ENCODE measurements at regions not wholly inside any gene's neighbourhood (a gene's known extent, or its start where the extent isn't known, plus 50 kb on each side); places are given as distances from the start of the nearest gene placed in this dataset.

DNA sequence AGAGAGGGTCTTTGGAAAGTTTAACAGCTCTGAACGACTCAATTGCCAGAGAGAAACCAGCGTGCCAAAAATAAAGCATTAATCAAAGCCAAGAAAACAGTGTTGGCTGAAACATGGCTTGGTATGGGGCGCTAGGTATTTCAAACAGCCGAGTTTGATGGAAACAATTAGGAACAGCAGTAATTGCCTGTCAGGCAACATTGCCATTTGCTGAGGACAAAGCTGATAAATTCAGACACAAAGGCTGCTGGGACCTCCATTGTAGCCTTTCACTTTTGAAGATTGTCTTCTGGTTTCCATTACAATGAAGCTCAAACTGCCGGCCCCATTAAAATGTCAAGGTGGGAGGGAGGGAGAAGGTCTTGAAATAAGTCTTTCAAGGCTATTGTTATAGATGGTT is 125.4 kb upstream of the SPDL1 start:
- TF ChIP-seq CTCF (IDR thresholded peaks at IDR 0.05) = no peak
- ATAC-seq (ENCODE audit: insufficient number of reproducible peaks, low FRiP score, low read depth) (no peak), DNase-seq (ENCODE audit: low spot score) (no peak)
- H3K27me3 ChIP-seq (replicated peaks; ENCODE audit: insufficient read depth) = no peaks in the 10 kb centered on the region
- H3K4me3 ChIP-seq = no peak overlapping the region
- no peaks in the 10 kb centered on the region for H3K36me3 ChIP-seq
- no peaks in the 10 kb centered on the region for H3K9me3 ChIP-seq
- no peak overlapping the region for H3K27ac ChIP-seq
- no peaks in the 10 kb centered on the region for H3K4me1 ChIP-seq (ENCODE audit: control insufficient read depth in 1 of 2, low read depth in 2 of 2)

GRCh38 chr5:169450464-169450863 is 133.1 kb upstream of the SPDL1 start:
- TF ChIP-seq CTCF (IDR thresholded peaks at IDR 0.05) = no peak
- no peak for ATAC-seq (ENCODE audit: insufficient number of reproducible peaks, low FRiP score, low read depth)
- Histone ChIP-seq H3K4me1 (ENCODE audit: control insufficient read depth in 1 of 2, low read depth in 2 of 2) (no peaks in the 10 kb centered on the region), H3K36me3 (no peaks in the 10 kb centered on the region), H3K27ac (no peak overlapping the region), H3K9me3 (no peaks in the 10 kb centered on the region), H3K27me3 (replicated peaks; ENCODE audit: insufficient read depth) (no peaks in the 10 kb centered on the region), H3K4me3 (no peak overlapping the region)
- no peak for DNase-seq (ENCODE audit: low spot score)

DNA sequence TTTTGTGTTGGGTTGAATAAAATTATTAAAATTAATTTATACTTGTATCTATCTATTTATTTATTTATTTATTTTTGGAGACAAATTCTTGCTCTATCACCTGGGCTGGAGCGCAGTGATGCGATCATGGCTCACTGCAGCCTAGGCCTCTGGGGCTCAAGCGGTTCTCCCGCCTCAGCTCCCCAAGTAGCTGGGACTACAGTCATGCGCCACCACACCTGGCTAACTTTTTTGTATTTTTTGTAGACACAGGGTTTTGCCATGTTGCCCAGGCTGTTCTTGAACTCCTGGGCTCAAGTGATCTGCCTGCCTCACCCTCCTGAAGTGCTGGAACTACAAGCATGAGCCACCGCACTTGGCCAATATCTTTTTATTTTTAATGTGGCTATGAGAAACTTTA is 134.7 kb upstream of the SPDL1 start:
- H3K9me3 ChIP-seq = no peaks in the 10 kb centered on the region
- TF ChIP-seq CTCF (IDR thresholded peaks at IDR 0.05) = no peak

DNA sequence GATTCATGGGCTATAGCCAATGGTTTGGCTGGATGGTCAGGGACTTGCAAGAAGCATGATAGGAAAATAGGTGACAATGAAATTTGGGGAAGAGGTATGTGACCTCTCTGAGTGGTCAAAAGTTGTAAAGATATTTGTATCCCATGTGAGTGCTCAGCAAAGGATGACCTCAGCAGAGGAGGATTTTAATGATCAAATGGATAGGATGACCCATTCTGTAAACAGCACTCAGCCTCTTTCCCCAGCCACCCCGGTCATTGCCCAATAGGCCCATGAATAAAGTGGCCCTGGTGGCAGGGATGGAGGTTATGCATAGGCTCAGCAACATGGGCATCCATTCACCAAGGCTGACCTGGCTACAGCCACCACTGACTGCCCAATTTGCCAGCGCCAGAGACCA is 138.4 kb upstream of the SPDL1 start:
- no peaks in the 10 kb centered on the region for H3K9me3 ChIP-seq
- ATAC-seq (ENCODE audit: insufficient number of reproducible peaks, low FRiP score, low read depth) = no peak
- H3K4me1 ChIP-seq (ENCODE audit: control insufficient read depth in 1 of 2, low read depth in 2 of 2) = no peaks in the 10 kb centered on the region
- TF ChIP-seq CTCF (IDR thresholded peaks at IDR 0.05) = no peak
- H3K27me3 ChIP-seq (replicated peaks; ENCODE audit: insufficient read depth) = no peaks in the 10 kb centered on the region
- no peak for DNase-seq (ENCODE audit: low spot score)
- H3K4me3 ChIP-seq = no peak overlapping the region
- no peak overlapping the region for H3K27ac ChIP-seq
- no peaks in the 10 kb centered on the region for H3K36me3 ChIP-seq

More for the DNA sequence above, 134.7 kb upstream of the SPDL1 start:
- DNase-seq (ENCODE audit: low spot score) = no peak
- Histone ChIP-seq H3K36me3 (no peaks in the 10 kb centered on the region), H3K4me1 (ENCODE audit: control insufficient read depth in 1 of 2, low read depth in 2 of 2) (no peaks in the 10 kb centered on the region), H3K27me3 (replicated peaks; ENCODE audit: insufficient read depth) (no peaks in the 10 kb centered on the region), H3K4me3 (no peak overlapping the region), H3K27ac (no peak overlapping the region)
- ATAC-seq (ENCODE audit: insufficient number of reproducible peaks, low FRiP score, low read depth) = no peak

DNA sequence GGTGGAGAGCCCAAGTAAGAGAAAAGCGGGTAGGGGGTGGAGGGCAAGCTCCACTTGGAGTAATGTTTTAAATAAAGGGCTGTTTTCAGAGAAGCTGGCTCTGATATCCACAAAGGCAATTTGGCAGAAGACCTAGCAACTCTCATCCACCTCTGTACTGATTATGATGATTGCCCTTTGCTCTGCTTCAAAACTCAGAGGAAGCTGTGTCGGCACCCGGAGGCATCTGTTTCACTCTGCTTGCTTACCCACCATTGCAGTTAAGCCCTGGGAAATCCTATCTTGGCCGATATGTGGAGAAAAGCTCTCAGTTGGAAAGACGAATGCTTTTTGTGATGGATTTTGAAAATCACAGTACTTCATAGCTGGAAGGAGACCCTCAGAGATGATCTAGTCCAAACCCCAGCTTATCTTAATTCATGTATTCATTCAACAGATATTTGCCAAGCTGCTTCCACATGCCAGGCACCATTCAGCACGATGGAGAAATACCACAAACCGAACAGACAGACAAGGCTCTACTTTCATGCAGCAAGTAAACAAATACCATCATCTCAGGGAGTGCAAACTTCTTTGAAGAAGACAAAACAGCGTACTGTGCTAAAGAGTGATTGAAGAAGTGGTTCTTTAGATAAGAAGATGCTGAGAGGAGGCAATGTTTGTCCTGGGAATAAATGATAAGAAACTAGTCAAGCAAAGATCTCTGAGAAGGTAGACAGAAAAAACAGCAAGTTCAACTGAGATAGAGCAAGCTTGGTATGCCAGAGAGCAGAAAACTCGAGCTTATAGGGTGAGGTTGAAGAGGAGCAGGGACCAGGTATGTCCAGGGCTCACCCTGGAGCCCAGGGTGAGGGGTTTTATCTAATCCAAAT is 140.4 kb upstream of the SPDL1 start:
- ATAC-seq (ENCODE audit: insufficient number of reproducible peaks, low FRiP score, low read depth) = no peak
- no peaks in the 10 kb centered on the region for H3K27me3 ChIP-seq (replicated peaks; ENCODE audit: insufficient read depth)
- no peak for DNase-seq (ENCODE audit: low spot score)
- H3K4me3 ChIP-seq = no peak overlapping the region
- no peaks in the 10 kb centered on the region for H3K9me3 ChIP-seq
- H3K4me1 ChIP-seq (ENCODE audit: control insufficient read depth in 1 of 2, low read depth in 2 of 2) = peaks cover 0 to 5% of the 10 kb centered on the region in 2 donors
- no peak overlapping the region for H3K27ac ChIP-seq
- no peaks in the 10 kb centered on the region for H3K36me3 ChIP-seq
- no peak for TF ChIP-seq CTCF (IDR thresholded peaks at IDR 0.05)

Data from thoracic aorta (tissue), 2 donors.